ENCODE measurements at regions not wholly inside any gene's neighbourhood (a gene's known extent, or its start where the extent isn't known, plus 50 kb on each side); places are given as distances from the start of the nearest gene placed in this dataset.
"Not testable (repeated sequence)": the region's sequence is repeated elsewhere in the genome, so short reads cannot be mapped to it uniquely, and the experiment has no call there.

DNA sequence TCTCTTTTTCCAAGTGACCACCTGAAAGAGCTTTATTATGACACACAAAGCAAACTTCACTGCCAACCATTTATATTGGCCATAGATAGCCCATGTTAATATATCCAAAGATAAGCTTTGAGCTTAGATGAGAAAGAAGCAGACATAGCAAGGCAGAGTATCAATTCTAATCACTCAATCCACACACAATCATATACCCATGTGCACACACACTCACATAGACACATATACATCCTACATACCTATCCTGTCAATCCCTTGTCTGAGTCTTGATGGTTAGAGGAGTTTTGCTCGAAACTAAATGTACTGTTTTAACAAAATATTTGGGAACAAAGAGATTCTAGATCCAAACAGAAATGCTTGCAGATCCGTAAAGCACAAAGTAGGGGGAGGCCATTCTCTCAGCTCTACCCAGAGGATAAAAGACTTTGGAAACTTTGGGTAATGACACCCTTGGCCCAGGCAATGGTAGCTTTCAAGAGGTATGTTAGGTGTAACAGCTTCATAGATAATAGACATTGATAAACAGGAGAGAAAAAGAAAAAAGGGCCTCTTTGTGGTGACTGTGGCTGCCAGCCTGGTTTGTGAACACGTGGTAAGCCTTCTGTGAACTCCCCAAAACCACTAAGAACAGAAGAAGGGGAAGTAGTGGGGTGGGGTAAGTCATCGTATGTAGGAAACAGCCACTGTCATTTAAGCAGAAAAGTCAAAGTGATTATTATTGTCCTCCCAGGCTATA is 121.6 kb downstream of the TLR4 start:
- H3K36me3 ChIP-seq (ENCODE audit: insufficient read depth, insufficient read length, low read length) = no peaks in the 10 kb centered on the region
- TF ChIP-seq ZNF274 (IDR thresholded peaks at IDR 0.05; ENCODE audit: low read depth, low read length) (no peak), SUZ12 (IDR thresholded peaks at IDR 0.05; ENCODE audit: extremely low read depth, insufficient read depth, insufficient read length) (no peak), YY1 (IDR thresholded peaks at IDR 0.05; ENCODE audit: insufficient read depth, insufficient read length) (no peak)
- no peak overlapping the region for H3K9ac ChIP-seq (ENCODE audit: insufficient read length, low read depth)
- no peaks in the 10 kb centered on the region for H3K27me3 ChIP-seq (ENCODE audit: insufficient read depth, insufficient read length)
- DNase-seq (ENCODE audit: low read depth, low spot score) = no peak
- no peak overlapping the region for H3K4me3 ChIP-seq (ENCODE audit: insufficient read length, low read depth)
- H3K9me3 ChIP-seq (ENCODE audit: insufficient read depth, low read length) = no peaks in the 10 kb centered on the region
- no peaks in the 10 kb centered on the region for H3K4me1 ChIP-seq (ENCODE audit: insufficient read depth, insufficient read length)

DNA sequence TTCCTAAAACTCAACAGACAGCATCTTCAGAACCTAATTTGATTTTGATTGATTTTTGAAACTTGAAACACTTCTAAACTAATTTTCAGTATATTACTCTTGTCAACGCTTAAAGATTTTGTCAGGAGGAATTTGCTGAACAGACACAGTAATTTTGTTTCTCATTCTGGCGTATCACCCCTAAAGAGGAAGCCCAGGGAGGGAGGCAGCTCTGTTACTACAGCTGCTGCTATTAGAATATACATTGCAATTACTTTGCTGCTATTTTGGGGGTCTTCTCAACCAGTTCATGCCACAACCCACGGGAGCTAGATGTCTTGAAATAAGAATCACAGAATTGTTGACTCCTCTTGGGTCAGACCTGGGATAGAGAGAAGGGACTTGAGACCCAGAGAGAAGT is 122.6 kb downstream of the TLR4 start:
- no peak for TF ChIP-seq YY1 (IDR thresholded peaks at IDR 0.05; ENCODE audit: insufficient read depth, insufficient read length)
- no peak for TF ChIP-seq ZNF274 (IDR thresholded peaks at IDR 0.05; ENCODE audit: low read depth, low read length)
- TF ChIP-seq SUZ12 (IDR thresholded peaks at IDR 0.05; ENCODE audit: extremely low read depth, insufficient read depth, insufficient read length) = no peak
- no peak overlapping the region for H3K9ac ChIP-seq (ENCODE audit: insufficient read length, low read depth)
- H3K36me3 ChIP-seq (ENCODE audit: insufficient read depth, insufficient read length, low read length) = no peaks in the 10 kb centered on the region
- H3K9me3 ChIP-seq (ENCODE audit: insufficient read depth, low read length) = no peaks in the 10 kb centered on the region
- no peaks in the 10 kb centered on the region for H3K27me3 ChIP-seq (ENCODE audit: insufficient read depth, insufficient read length)
- no peak overlapping the region for H3K4me3 ChIP-seq (ENCODE audit: insufficient read length, low read depth)
- no peaks in the 10 kb centered on the region for H3K4me1 ChIP-seq (ENCODE audit: insufficient read depth, insufficient read length)
- DNase-seq (ENCODE audit: low read depth, low spot score) = no peak

DNA sequence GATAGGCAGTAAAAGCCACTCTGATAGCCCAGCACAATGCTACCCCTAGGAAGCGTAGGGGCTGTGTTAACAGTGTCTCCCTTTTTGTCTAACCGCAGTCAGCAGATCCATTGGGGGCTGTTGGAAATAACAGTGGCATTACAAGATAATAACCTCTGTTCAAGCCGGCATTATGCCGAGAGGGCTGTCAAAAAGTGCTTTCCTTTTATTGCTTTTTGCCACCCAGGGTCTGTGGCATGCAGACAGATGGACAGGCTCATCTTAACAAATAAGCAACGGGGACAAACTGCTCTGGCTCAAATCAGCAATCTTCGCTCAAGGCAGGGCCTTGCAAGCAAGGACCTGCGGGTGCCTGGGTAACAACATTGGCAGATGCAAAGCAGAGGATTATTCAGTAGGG is 123.3 kb downstream of the TLR4 start:
- DNase-seq (ENCODE audit: low read depth, low spot score) = no peak
- Histone ChIP-seq H3K9ac (ENCODE audit: insufficient read length, low read depth) (no peak overlapping the region), H3K27me3 (ENCODE audit: insufficient read depth, insufficient read length) (no peaks in the 10 kb centered on the region), H3K4me3 (ENCODE audit: insufficient read length, low read depth) (no peak overlapping the region), H3K9me3 (ENCODE audit: insufficient read depth, low read length) (no peaks in the 10 kb centered on the region), H3K36me3 (ENCODE audit: insufficient read depth, insufficient read length, low read length) (no peaks in the 10 kb centered on the region), H3K4me1 (ENCODE audit: insufficient read depth, insufficient read length) (no peaks in the 10 kb centered on the region)
- no peak for TF ChIP-seq YY1 (IDR thresholded peaks at IDR 0.05; ENCODE audit: insufficient read depth, insufficient read length)

DNA sequence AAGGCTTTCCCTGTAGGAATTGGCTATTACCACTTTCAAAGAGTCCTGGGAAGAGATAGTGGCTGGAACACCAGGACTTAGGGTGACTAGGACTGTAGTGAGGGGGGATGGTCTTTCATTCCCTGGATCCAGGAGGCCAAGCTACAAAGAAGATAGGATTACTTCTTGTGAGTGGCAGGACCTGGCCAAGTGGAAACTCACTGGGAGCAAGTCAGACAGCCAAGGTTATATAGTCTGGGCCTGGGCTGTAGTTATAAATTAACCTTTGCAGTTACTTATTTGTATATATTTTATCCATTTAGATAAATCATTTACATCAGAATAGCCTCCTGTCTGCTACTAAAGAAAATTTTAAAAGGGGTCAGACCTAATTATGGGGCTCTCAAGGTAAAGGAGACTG is 124.3 kb downstream of the TLR4 start:
- no peak for DNase-seq (ENCODE audit: low read depth, low spot score)
- no peaks in the 10 kb centered on the region for H3K27me3 ChIP-seq (ENCODE audit: insufficient read depth, insufficient read length)
- H3K9me3 ChIP-seq (ENCODE audit: insufficient read depth, low read length) = no peaks in the 10 kb centered on the region
- no peaks in the 10 kb centered on the region for H3K36me3 ChIP-seq (ENCODE audit: insufficient read depth, insufficient read length, low read length)
- H3K4me1 ChIP-seq (ENCODE audit: insufficient read depth, insufficient read length) = no peaks in the 10 kb centered on the region
- no peak overlapping the region for H3K4me3 ChIP-seq (ENCODE audit: insufficient read length, low read depth)
- no peak overlapping the region for H3K9ac ChIP-seq (ENCODE audit: insufficient read length, low read depth)
- TF ChIP-seq YY1 (IDR thresholded peaks at IDR 0.05; ENCODE audit: insufficient read depth, insufficient read length) (no peak), SUZ12 (IDR thresholded peaks at IDR 0.05; ENCODE audit: extremely low read depth, insufficient read depth, insufficient read length) (no peak), ZNF274 (IDR thresholded peaks at IDR 0.05; ENCODE audit: low read depth, low read length) (no peak)

DNA sequence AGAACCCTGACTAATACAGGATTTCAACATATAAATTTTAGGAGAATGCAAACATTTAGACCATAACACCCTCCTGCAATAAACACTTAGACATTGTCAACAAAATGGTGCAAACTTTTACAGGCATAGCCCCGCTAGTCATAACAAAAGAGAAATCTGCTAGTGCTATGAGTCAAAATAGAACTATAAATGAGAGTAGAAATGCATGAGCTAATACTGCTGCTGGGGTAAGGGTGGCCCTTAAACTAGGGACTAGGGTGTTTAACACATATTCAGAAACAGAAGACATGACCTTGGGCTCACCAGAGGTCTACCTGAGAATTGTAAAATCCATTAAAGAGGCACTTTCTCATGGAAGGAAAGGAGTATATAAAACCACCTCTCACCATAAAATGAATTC is 131.6 kb downstream of the TLR4 start:
- Histone ChIP-seq H3K4me3 (ENCODE audit: insufficient read length, low read depth) (no peak overlapping the region), H3K27me3 (ENCODE audit: insufficient read depth, insufficient read length) (no peaks in the 10 kb centered on the region), H3K9ac (ENCODE audit: insufficient read length, low read depth) (no peak overlapping the region), H3K36me3 (ENCODE audit: insufficient read depth, insufficient read length, low read length) (no peaks in the 10 kb centered on the region), H3K4me1 (ENCODE audit: insufficient read depth, insufficient read length) (no peaks in the 10 kb centered on the region), H3K9me3 (ENCODE audit: insufficient read depth, low read length) (no peaks in the 10 kb centered on the region)
- TF ChIP-seq ZNF274 (IDR thresholded peaks at IDR 0.05; ENCODE audit: low read depth, low read length) (no peak), SUZ12 (IDR thresholded peaks at IDR 0.05; ENCODE audit: extremely low read depth, insufficient read depth, insufficient read length) (no peak), YY1 (IDR thresholded peaks at IDR 0.05; ENCODE audit: insufficient read depth, insufficient read length) (no peak)
- no peak for DNase-seq (ENCODE audit: low read depth, low spot score)

DNA sequence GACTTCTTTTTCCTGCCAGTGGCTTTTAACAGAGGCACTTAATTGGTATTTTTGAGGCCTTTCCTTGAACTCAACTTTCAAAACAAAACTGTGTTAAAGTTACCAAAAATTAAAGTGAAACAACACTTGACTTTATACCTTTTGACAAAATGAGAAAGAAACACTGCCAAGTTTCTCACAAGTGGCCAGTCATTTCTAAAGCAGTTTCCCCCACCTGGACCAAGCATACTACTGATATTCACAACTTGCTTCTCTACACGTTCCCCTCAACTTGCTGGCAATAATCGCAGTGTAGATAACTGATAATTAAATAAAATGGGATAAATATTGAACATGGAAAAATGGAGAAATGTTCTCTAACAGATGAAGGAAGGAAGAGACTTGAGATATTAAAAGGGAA is 135.7 kb downstream of the TLR4 start:
- Histone ChIP-seq H3K36me3 (ENCODE audit: insufficient read depth, insufficient read length, low read length) (no peaks in the 10 kb centered on the region), H3K4me3 (ENCODE audit: insufficient read length, low read depth) (no peak overlapping the region), H3K27me3 (ENCODE audit: insufficient read depth, insufficient read length) (no peaks in the 10 kb centered on the region), H3K9ac (ENCODE audit: insufficient read length, low read depth) (no peak overlapping the region), H3K9me3 (ENCODE audit: insufficient read depth, low read length) (no peaks in the 10 kb centered on the region), H3K4me1 (ENCODE audit: insufficient read depth, insufficient read length) (no peaks in the 10 kb centered on the region)
- TF ChIP-seq SUZ12 (IDR thresholded peaks at IDR 0.05; ENCODE audit: extremely low read depth, insufficient read depth, insufficient read length) (no peak), YY1 (IDR thresholded peaks at IDR 0.05; ENCODE audit: insufficient read depth, insufficient read length) (no peak), ZNF274 (IDR thresholded peaks at IDR 0.05; ENCODE audit: low read depth, low read length) (no peak)
- no peak for DNase-seq (ENCODE audit: low read depth, low spot score)

DNA sequence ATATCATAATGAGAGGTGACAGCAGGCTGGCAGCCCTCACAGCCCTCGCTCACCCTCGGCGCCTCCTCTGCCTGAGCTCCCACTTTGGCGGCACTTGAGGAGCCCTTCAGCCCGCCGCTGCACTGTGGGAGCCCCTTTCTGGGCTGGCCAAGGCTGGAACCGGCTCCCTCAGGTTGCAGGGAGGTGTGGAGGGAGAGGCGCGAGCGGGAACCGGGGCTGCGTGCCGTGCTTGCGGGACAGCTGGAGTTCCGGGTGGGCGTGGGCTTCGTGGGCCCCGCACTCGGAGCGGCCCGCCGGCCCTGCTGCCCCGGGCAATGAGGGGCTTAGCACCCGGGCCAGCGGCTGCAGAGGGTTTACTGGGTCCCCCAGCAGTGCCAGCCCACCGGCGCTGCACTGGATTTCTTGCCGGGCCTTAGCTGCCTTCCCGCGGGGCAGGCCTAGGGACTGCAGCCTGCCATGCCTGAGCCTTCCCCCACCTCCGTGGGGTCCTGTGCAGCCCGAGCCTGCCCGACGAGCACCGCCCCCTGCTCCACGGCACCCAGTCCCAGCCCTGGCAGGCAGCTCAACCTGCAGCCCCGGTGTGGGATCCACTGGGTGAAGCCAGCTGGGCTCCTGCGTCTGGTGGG is 147.7 kb downstream of the TLR4 start:
- not testable (repeated sequence) for H3K4me1 ChIP-seq (ENCODE audit: insufficient read depth, insufficient read length); H3K9ac ChIP-seq (ENCODE audit: insufficient read length, low read depth); DNase-seq (ENCODE audit: low read depth, low spot score); H3K9me3 ChIP-seq (ENCODE audit: insufficient read depth, low read length); H3K27me3 ChIP-seq (ENCODE audit: insufficient read depth, insufficient read length); H3K4me3 ChIP-seq (ENCODE audit: insufficient read length, low read depth); H3K36me3 ChIP-seq (ENCODE audit: insufficient read depth, insufficient read length, low read length)
